ENCODE measurements at regions not wholly inside any gene's neighbourhood (a gene's known extent, or its start where the extent isn't known, plus 50 kb on each side); places are given as distances from the start of the nearest gene placed in this dataset.

DNA sequence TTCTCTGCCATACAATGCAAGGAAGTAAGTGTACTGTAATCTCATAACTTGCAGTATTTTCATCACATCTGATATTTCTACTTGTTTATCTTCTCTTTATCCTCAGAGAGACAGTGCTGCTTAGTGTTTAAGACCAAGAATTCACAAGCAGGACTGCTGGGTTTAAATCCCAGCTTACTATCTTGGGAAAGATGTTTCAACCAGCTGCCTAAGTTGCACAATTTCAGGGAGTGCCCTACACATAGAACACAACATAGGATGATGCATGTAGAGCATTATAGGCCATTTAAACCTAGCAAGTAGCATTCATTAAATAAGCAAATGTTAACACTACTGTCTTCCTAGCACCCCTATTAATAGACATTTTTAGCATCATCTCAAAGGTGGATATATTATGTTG lies 205.2 kb upstream of the CEP162 start (continued):
- TF ChIP-seq, protein P1, sequence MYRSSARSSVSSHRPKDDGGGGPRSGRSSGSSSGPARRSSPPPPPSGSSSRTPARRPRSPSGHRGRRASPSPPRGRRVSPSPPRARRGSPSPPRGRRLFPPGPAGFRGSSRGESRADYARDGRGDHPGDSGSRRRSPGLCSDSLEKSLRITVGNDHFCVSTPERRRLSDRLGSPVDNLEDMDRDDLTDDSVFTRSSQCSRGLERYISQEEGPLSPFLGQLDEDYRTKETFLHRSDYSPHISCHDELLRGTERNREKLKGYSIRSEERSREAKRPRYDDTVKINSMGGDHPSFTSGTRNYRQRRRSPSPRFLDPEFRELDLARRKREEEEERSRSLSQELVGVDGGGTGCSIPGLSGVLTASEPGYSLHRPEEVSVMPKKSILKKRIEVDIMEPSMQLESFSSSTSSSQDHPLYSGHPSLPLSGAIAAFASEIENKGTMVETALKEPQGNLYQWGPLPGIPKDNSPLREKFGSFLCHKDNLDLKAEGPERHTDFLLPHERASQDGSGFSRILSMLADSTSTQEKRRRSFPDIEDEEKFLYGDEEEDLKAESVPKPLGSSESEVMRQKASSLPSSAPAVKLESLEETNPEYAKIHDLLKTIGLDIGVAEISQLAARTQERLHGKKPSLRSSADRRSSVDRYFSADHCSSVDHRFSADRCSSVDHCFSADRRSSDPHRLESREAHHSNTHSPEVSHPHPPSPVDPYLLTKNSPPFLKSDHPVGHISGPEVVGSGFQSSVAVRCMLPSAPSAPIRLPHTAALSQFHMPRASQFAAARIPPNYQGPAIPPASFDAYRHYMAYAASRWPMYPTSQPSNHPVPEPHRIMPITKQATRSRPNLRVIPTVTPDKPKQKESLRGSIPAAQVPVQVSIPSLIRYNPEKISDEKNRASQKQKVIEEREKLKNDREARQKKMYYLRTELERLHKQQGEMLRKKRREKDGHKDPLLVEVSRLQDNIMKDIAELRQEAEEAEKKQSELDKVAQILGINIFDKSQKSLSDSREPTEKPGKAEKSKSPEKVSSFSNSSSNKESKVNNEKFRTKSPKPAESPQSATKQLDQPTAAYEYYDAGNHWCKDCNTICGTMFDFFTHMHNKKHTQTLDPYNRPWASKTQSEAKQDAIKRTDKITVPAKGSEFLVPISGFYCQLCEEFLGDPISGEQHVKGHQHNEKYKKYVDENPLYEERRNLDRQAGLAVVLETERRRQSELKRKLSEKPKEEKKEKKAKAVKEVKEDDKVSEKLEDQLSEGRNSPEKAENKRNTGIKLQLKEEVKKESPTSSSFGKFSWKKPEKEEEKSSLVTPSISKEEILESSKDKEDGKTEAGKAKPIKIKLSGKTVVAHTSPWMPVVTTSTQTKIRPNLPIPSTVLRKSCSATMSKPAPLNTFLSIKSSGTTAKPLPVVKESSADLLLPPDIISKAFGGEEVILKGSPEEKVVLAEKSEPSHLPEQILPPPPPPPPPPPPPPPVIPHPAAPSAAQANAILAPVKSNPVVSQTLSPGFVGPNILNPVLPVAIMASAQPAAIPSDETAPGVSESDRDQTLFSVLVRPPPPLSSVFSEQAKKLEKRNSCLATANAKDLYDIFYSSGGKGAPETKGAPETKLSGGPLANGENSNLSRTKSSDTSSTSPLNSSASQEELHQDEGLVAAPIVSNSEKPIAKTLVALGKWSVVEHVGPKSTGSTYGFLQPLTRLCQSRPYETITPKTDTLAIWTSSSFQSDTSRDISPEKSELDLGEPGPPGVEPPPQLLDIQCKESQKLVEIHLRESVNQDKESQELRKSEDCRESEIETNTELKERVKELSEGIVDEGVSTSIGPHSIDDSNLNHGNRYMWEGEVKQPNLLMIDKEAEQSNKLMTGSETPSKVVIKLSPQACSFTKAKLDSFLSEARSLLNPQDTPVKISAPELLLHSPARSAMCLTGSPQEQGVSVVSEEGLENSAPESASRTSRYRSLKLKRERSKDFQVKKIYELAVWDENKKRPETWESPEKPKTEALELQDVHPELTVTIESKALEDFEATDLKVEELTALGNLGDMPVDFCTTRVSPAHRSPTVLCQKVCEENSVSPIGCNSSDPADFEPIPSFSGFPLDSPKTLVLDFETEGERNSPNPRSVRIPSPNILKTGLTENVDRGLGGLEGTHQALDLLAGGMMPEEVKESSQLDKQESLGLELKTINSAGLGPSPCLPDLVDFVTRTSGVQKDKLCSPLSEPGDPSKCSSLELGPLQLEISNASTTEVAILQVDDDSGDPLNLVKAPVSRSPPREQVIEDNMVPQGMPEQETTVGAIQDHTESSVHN (IDR thresholded peaks at IDR 0.05; ENCODE audit: borderline replicate concordance in 1 of 2, low read depth in 1 of 2) = no peak
- TF ChIP-seq COPS2 (conservative IDR thresholded peaks at IDR 0.05) (no peak), ZC3H8 (IDR thresholded peaks at IDR 0.05) (no peak)
- TF ChIP-seq, protein P2, sequence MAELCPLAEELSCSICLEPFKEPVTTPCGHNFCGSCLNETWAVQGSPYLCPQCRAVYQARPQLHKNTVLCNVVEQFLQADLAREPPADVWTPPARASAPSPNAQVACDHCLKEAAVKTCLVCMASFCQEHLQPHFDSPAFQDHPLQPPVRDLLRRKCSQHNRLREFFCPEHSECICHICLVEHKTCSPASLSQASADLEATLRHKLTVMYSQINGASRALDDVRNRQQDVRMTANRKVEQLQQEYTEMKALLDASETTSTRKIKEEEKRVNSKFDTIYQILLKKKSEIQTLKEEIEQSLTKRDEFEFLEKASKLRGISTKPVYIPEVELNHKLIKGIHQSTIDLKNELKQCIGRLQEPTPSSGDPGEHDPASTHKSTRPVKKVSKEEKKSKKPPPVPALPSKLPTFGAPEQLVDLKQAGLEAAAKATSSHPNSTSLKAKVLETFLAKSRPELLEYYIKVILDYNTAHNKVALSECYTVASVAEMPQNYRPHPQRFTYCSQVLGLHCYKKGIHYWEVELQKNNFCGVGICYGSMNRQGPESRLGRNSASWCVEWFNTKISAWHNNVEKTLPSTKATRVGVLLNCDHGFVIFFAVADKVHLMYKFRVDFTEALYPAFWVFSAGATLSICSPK (IDR thresholded peaks at IDR 0.05; ENCODE audit: borderline replicate concordance) = no peak

All from K562 (cell line).